Left colon (tissue), 2 donors: ENCODE measurements at regions not wholly inside any gene's neighbourhood (a gene's known extent, or its start where the extent isn't known, plus 50 kb on each side); places are given as distances from the start of the nearest gene placed in this dataset.

Source experiments
- ATAC-seq: fragments of 200-7000 bp; cut with Tn5 transposase; one replicate; pipeline ENCODE4 v1.9.1; 2020; ENCODE audit warnings: mild to moderate bottlenecking, moderate library complexity
- DNase-seq, 2 donors: peaks; one replicate each; pipeline ENCODE4 v3.0.0-alpha.2; 2020
- intact Hi-C, 2 donors: fragments of 100-400 bp; cut with DNase I in 1 of 2; cut with micrococcal nuclease in 1 of 2; formaldehyde crosslinking; loops; one replicate each; pipeline versions ENCODE4 v1.11.2 to v1.14.0; 2022; cut with DNase I, micrococcal nuclease
- donor health status: DM: no; HTN: no; CAD: no.
- donor health status: DM: yes; HTN: yes; CAD: no.

DNA sequence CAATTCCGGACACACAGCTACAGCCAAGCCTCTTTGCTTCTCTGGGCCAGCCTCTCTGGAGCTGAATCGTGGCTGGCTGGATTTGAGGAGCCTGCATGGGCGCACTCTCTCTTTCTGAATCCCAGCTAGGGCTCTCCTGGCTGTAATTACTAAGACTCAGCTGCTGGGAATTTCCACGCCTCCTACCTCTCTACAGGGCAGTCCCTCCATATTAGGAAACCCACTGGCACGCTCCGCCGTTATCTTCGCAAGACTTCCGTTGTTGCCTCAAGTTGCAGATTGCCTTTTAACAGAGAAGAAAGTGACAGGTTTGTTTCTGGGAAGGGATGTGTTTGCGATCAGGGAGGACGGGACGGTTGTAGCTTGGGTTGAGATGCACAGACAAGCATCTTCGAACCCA, 188.4 kb upstream of the NLRP1 start:
- DNase-seq (no peak), ATAC-seq (no peak)
- intact Hi-C loops = no loop called here

DNA sequence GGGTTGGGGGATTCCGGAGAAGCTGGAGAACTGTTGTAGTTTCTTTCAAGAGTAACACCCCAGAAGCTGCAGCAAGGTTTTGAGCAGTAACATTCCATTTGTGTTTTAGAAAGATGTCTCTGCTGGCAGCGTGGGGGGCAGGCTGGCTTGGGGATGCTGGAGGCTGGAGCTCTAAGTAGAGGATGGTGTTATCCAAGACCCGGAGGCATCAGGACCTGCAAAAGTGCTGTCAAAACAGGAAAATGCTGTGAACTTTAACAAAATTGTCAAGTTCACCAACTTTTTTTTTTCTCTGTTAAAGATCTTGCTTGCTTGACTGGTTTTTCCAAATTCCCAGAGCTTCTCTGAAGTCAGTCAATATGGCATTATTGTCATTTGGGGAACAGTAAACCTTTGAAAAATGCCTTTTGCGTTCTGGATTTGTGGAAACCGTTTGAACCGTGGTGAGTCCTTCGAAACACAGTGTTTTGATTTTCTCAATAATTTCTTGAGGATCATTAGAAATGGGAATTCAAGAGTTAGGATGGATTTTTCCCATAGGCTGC, 189.6 kb upstream of the NLRP1 start:
- ATAC-seq (no peak), DNase-seq (no peak)
- intact Hi-C loops = no loop called here

DNA sequence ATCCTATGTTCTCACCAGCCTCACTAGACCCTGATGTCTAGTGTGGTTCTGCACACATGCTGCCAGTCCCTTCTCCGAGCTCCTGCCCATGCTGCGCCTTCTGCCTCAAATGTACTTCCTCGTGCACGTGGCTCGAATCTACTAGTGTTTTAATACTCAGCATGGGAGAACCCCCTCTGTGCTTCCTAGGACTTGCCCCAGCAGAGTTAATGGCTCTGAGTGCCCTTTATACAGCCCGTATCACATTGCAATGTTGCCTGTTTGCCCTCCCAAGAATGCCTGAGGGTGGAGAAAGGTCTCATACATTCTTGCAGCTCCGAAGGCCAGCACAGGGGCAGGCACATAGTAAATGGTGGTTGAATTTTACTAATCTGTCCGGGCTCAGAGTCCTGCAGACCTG, 190.8 kb upstream of the NLRP1 start:
- no peak for DNase-seq
- intact Hi-C loops = no loop called here
- no peak for ATAC-seq

DNA sequence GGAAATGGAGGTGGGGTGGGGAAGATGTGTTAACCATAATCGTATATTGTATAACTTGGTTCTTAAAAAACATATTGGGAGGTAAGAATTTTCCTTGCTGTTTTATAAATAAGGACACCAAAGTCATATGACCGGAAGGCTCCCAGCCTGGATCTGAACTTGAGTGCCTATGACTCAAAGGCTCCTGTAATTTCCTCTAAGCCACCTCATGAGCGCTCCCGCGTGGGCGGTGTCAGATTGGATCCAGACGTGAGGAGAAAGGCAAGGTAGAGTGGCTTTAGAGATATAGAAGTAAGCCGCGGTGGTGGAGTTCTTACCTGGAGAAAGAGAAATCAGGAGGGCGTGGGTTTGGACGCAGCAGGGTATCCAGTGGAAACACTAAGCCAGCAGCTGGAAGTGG, 196.2 kb upstream of the NLRP1 start:
- no peak for ATAC-seq
- no peak for DNase-seq
- intact Hi-C loops = no loop called here

DNA sequence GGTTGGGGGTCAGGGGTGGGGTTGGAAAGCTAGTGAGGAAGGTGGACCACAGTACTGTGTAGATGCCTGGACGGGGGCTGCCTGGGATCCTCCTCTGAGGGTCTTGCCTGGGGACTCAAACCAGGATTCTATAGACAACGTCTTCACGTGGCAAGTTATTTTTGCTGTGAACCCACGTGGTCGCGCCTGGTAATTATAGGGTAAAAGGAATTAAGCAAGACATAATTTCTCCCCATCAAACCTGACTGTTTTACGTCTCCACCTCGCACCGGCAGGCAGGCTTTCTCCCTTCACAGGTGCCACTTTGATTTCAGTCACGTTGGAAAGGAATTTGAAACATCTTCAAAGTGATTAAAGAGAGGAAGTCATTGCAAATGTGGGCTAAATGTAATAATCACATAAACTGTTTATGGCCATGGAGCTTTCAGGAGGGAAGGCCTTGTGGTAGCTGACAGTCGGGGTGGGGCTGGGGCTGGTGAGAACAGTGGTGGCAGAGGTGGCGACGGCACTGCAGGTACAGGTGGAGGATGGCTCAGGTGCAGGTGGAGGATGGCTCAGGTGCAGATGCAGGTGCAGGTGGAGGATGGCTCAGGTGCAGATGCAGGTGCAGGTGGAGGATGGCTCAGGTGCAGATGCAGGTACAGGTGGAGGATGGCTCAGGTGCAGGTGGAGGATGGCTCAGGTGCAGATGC, 197.1 kb upstream of the NLRP1 start:
- ATAC-seq = no peak
- intact Hi-C loops = no loop called here
- no peak for DNase-seq

DNA sequence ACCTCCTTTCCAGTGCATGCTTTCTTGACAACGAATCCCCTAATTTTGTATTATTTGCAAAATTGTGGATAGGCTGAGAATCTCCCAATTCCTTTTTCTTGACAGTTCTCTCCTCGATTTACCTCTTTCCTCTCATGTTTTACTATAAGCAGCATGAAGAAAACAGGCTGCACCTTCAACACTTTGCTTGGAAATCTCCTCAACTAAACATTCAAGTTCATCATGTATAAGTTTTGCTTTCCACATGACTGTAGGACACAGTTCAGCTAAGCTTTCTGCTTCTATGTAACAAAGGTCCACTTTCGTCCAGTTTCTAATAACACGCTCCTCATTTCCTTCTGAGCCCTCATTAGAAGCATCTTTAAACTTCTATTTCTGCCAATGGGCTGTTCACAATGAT, 199.0 kb upstream of the NLRP1 start:
- ATAC-seq (no peak), DNase-seq (no peak)
- intact Hi-C loops = no loop called here

DNA sequence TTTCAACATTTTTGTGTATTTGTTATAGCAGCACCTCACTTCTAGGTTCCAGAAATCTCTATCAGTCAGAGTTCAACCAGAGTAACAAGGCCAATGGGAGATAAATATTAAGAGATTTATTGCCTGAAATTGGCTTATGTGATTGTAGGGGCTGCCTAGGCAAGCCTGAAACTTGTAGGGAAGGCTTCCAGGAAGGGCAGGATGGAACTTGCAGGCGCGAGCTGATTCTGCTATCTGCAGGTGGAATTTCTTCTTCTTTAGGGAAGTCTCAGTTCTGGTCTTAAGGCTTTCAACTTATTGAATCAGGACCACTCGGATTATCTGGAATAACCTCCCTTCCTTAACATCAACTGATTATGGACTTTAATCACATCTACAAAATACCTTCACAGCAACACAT, 199.5 kb upstream of the NLRP1 start:
- intact Hi-C loops = no loop called here
- no peak for ATAC-seq

DNA sequence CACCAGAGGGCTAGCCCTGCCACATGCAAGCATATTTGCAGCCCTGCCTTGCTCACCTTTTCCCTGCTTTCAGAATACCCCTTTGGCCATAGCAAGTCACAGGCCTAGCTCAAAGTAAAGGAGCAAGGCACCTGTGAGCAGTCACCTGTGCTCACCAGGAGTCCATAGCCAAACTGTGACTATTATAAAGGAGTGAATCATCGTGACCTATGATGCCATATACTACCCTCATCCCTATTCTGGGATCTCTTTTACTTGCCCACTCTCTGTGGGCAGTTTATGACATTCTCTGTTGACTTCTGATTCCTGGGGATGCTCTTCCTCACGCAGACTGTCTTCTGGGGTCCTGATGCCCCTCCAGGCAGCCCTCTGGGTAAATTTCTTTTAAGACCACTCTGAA, 200.5 kb upstream of the NLRP1 start:
- DNase-seq (no peak), ATAC-seq (no peak)
- intact Hi-C loops = no loop called here

More for the DNA sequence above, 199.5 kb upstream of the NLRP1 start:
- DNase-seq = no peak

DNA sequence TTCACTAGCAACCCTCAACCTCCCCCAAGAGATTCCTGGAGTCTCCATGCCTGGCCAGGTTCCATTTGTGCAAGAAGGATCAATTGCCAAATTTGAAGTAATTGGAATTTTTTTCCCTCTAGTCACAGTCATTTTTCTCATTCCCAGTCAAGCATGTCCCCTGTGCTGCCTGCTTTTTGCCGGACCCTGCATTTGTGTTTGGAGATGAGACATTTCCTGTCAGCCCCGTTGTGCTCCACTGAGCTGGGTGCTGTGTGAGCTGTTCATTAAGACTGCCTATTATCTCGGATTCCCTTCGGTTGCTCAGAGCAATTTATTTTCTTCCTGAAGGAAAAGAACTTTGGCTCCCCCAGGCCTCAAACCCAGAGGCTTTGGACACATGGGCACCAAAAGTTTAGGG, 201.0 kb upstream of the NLRP1 start:
- intact Hi-C loops = no loop called here

DNA sequence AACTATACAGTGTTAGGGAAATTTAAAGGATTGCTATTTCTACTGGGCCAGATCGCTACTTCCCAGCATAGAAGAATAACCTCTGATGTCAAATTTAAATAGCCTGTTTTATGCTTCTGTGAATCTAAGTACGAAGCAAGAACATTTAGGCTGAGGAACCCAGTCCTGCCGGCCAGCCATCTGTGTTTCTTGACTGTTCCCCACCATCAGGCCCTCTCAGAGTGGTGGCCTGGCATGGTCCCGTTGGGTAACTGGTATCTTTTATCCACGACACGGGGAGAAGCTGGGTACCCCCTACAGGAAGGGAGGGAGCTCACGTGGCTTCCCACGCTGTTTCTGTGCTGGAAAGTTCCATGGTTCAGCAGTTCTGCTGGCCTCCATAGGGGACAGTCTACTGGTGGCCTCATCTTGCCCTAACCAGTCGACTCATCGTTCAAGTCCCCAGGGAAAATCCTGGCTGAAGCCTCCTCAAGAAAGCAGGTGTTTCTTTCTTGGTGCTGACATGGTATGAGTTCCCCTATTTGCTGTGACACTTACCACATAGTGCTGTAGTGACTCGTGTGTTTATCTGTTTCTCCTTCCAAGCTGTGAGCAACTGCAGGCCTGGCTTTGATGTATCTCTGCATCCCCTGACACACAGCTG, 201.7 kb upstream of the NLRP1 start:
- no peak for DNase-seq
- intact Hi-C loops = no loop called here
- no peak for ATAC-seq

More for the DNA sequence above, 201.0 kb upstream of the NLRP1 start:
- ATAC-seq (no peak), DNase-seq (no peak)

DNA sequence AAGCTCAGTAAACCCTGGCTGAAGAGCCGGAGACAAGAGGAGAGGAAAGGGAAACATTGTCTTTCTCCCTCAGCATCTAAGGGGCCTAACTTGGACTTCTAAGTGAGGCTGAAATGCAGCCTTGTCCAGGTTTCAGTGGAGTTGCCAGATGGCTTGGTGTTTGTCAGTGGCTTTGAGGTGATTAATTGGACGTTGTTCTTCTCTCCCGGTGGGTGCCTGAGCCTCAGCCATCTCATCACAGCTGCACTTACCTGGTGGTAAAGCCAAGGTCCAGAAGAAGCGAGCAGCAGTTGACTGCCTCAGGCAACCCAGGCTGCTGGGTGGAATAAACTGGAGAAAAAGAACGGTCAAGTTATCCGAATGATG, 202.2 kb upstream of the NLRP1 start:
- intact Hi-C loops = no loop called here
- no peak for DNase-seq
- no peak for ATAC-seq

DNA sequence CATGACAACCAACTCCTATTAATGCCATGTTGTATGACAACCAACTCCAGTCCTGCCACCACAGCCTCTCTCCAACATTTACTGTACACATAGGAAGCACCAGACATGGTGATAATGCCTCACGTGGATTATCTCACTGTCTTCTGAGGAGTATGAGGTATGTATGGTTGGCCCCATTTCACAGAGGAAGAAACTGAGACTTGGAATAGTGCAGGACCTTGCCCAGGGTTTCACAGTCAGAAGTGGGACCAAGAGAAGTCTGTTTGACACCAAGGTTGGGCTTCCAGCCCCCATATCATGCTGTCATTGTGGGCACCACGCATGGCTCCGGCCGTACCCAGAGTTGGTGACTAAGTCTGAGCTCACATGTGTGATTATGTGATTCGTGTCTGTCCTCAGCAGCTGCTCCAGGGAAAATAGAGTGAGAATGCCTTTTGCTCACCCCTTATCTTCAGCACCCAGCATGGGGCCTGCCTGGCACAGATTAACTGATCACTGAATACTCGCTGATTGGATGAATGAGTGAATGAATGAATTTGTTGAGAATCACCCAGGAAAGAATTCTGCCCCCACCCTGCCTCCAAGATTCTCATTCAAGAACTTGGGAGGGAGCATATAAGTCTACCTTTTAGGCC, 204.1 kb upstream of the NLRP1 start:
- no peak for ATAC-seq
- intact Hi-C loops = no loop called here

DNA sequence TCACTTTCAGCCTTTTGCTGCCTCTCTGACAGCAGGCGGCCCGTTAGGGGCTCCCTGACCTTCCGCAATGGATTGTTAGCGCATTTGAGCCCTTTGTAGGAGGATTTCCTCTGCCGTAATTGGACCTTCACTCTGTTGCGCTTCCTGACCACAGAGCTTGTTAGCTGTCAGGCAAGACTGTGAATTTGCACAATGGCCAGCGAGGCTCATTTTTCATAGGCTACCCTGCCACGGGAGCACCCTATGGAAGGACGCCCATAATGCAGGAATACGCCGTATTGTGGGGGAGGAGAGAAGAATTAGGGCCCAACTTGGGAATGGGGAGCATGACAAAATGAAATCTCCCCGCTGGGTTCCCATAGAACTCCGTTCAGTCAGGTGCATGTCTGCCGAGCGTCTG, 205.2 kb upstream of the NLRP1 start:
- ATAC-seq (no peak), DNase-seq (no peak)
- intact Hi-C loops = no loop called here

More for the DNA sequence above, 204.1 kb upstream of the NLRP1 start:
- DNase-seq = no peak

DNA sequence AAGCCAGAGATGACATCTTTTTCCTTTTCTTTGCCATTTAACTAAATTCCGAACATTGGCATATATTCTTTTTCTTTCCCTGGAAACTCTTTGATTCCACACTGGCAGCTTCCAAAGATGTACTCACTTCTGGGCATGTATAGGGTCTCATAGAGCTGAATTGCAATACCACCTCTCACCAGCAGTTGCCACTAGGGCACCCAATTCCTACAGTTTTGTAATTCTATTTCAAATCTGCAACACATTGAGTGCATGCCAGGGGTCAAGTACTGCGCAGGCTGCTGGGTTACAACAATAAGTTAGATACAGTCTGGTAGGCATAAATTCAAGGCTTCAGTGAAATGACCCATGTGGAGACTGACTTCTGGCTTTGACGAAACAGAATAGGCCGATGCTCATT, 208.8 kb upstream of the NLRP1 start:
- ATAC-seq (no peak), DNase-seq (no peak)
- intact Hi-C loops = no loop called here

DNA sequence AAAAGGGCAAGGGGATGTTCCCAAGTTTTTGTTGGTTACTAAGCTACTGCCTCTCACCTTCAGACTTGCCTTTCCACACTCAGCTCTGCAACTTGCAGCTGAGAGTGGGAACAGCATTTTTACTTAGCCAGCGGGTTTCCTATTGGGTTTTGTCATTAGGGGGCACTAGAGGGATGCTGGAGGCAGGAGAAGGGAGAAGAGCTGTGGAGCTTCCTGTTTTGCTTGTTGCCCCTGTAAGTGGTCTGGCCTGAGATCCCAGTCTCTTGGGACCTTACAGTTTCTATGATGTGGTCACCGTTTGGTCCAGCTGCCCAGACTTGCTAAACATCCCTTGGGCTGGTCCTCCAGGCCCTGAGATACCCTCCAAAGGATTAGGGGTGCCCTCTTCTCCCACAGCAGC, 209.6 kb upstream of the NLRP1 start:
- intact Hi-C loops = no loop called here
- ATAC-seq = no peak
- no peak for DNase-seq

DNA sequence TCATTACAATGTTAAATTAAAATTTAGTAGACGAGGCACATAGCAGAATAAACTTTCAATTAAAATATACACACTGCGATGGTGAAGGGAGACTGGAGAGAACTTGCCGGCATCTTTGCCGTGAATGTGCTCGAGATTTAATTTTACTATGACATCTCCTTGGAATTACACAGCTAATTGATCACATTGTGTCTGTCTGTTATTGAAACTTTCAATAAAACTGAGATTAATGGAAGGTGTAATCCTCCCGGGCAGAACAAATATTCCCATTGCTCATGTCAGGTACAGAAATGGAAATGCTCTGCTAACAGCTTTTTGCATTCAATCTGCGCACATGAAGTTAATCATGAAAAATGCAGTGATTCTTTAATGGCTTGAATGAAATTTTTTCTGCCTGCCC, 210.1 kb upstream of the NLRP1 start:
- intact Hi-C loops = no loop called here

DNA sequence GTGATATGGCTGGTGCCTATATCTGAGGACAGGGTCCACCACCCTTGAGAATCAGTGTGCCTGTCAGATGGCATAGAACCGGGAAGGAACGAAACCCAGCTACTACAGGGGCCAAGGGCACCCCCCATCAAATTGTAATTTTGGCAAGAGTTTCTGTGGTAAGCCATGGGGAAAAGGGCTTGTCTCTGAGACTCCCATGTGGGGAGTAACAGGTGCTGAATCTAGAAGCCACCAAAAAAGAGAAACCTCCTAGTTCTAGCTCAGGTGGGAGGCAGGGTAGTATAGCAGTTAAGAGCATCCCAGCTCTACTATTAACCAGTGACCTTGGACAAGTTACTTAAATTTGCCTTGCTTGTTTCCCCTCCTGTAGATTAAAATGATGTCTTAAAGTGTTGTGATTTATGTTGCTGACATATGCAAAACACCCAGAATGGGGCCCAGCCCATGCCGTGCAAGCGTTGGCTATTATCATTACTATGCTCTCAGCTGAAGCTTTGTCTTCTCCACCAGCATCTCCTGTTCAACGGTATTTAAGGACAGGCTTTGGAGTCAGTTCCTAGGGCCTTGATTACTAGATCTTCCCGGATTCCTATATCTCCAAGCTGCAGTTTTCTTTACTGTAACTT, 210.7 kb upstream of the NLRP1 start:
- DNase-seq (no peak), ATAC-seq (no peak)
- intact Hi-C loops = no loop called here

More for the DNA sequence above, 210.1 kb upstream of the NLRP1 start:
- DNase-seq (no peak), ATAC-seq (no peak)

DNA sequence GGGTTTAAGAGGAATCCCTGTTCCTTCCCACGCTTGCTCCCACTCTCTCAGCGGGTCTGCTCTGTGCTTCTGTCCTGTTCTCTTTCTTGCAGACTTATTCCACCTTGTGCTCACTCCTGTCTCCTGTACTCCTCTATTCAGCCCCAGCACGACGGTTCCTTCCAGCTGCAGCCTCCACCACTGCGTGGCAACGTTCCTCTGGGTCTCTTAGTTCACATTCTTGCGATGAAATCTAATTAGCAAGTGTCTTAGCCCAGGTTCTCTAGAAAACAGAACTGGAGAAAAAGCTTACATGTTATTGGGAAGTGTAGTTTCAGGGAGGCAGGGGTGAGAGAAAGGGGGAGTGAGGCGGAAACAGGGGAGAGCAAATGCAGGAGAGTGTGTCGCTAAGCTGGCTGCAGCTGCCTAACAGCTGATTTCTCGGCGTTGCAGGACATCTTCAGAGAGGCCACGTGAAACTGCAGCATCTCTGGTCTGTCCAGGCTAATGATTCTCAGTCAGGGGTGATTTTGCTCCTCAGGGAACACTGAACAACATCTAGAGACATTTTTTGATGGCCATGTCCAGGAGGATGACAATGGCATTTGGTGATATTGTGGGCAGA, 213.2 kb upstream of the NLRP1 start:
- no peak for ATAC-seq
- no peak for DNase-seq
- intact Hi-C loops = no loop called here

DNA sequence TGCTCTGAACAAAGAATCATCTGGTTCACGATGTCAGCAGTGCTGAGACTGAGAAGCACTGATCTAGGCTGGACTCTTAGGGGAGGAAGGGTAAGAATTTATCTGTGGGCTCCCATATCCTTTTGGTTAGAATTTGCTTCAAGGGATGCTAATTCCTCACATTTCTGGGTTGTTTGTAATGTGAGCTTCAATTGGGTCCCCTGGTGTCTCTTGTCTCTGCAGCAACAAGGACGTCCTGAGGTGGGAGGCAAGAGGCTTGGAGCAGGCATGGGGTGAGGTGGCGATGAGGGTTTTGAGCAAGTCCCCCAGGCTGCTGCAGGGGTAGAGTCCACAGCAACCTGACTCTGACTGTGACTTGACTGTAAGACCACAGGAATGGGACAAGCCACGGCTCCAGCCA, 213.8 kb upstream of the NLRP1 start:
- ATAC-seq = no peak
- no peak for DNase-seq
- intact Hi-C loops = no loop called here

DNA sequence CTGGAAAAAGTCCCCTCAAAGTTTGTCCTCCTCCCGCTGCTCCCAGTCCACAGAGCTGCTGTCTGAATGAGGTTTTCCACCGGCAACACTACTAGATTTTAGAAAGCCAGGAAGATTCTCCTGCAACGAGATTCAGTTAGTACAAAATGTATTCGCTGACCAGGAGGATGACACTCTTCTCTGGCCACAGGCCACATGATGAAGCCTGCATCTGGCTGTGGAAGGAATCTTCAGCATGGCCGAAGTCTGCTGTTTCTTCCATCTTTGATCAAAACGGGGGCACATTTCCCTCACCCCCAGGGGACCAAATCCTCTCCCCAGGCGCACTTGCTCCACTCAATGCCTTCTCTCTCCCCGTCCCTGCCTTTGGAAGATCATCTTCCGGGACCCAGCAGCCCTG, 215.8 kb upstream of the NLRP1 start:
- intact Hi-C loops = no loop called here
- DNase-seq = no peak
- ATAC-seq = no peak
